ENCODE measurements at regions not wholly inside any gene's neighbourhood (a gene's known extent, or its start where the extent isn't known, plus 50 kb on each side); places are given as distances from the start of the nearest gene placed in this dataset.

GRCh38 chr6:40914005-40914404, 125.0 kb downstream of the UNC5CL start:
- TF ChIP-seq CTCF (conservative IDR thresholded peaks at IDR 0.05 in 1 of 2, IDR thresholded peaks at IDR 0.05 in 1 of 2; ENCODE audit: extremely low read depth in 1 of 2, insufficient read depth in 1 of 2, low read depth in 1 of 2, low read length in 2 of 2) (no peak), EZH2 (IDR thresholded peaks at IDR 0.05; ENCODE audit: borderline replicate concordance, low read length) (no peak)

All from mammary epithelial cell (primary cell).